Natural killer cell (primary cell): ENCODE measurements at regions not wholly inside any gene's neighbourhood (a gene's known extent, or its start where the extent isn't known, plus 50 kb on each side); places are given as distances from the start of the nearest gene placed in this dataset.

Source experiments
- ATAC-seq, 3 donors: fragments of 150-1000 bp in 2 of 3; fragments of 200-7000 bp in 1 of 3; cut with Tn5 transposase; 1 replicate in 1 of 3; 2 replicates in 2 of 3; pipeline ENCODE4 v1.10.0; 2021; ENCODE audit warnings: mild to moderate bottlenecking in 2 of 3, moderate library complexity in 2 of 3
- DNase-seq, 2 donors: peaks; one replicate each; pipeline versions ENCODE4 v3.0.0 to v3.0.0-alpha.2; 2013 to 2021; ENCODE audit warnings: mixed read lengths in 1 of 2
- H3K27ac ChIP-seq: one replicate; pipeline ENCODE4 v1.5.1; 2013; ENCODE audit warnings: mild to moderate bottlenecking, low read length
- H3K27me3 ChIP-seq: one replicate; pipeline ENCODE4 v1.6.1; 2013; ENCODE audit warnings: low read length; ENCODE audit not compliant: control insufficient read depth, insufficient read depth
- H3K36me3 ChIP-seq: one replicate; pipeline ENCODE4 v1.6.1; 2013; ENCODE audit warnings: low read length; ENCODE audit not compliant: control insufficient read depth, insufficient read depth
- H3K4me1 ChIP-seq: one replicate; pipeline ENCODE4 v1.6.1; 2013; ENCODE audit warnings: low read length; ENCODE audit not compliant: control insufficient read depth, insufficient read depth
- H3K4me3 ChIP-seq: one replicate; pipeline ENCODE4 v1.5.1; 2013; ENCODE audit warnings: low read length
- H3K9me3 ChIP-seq: one replicate; pipeline ENCODE4 v1.6.1; 2013; ENCODE audit warnings: low read length; ENCODE audit not compliant: control insufficient read depth, insufficient read depth
- H3K27ac Mint-ChIP-seq, 2 donors: one replicate each; pipeline ENCODE4 v1.8.0; 2022; ENCODE audit warnings: mild to moderate bottlenecking in 2 of 2, mixed read lengths in 2 of 2, moderate library complexity in 1 of 2
- H3K27me3 Mint-ChIP-seq, 2 donors: one replicate each; pipeline ENCODE4 v1.8.0; 2022; ENCODE audit warnings: low read depth in 2 of 2, mixed read lengths in 2 of 2
- H3K36me3 Mint-ChIP-seq: one replicate; pipeline ENCODE4 v1.8.0; 2022; ENCODE audit warnings: mixed read lengths
- H3K4me1 Mint-ChIP-seq, 2 donors: one replicate each; pipeline ENCODE4 v1.8.0; 2022; ENCODE audit warnings: mixed read lengths in 2 of 2
- H3K4me3 Mint-ChIP-seq: one replicate; pipeline ENCODE4 v1.8.0; 2022; ENCODE audit warnings: mild to moderate bottlenecking, moderate library complexity, mixed read lengths
- H3K9me3 Mint-ChIP-seq, 2 donors: one replicate each; pipeline ENCODE4 v1.8.0; 2022; ENCODE audit warnings: mixed read lengths in 2 of 2
- WGBS: methylation state at CpG from one replicate; pipeline ENCODE4 v1.1.7; 2013; ENCODE audit warnings: missing lambda C conversion rate; ENCODE audit not compliant: insufficient coverage; 5-methylcytosine and 5-hydroxymethylcytosine counted together
- intact Hi-C: fragments of 100-400 bp; cut with micrococcal nuclease; formaldehyde crosslinking; loops from one replicate; pipeline ENCODE4 v1.14.2; 2022
- TF ChIP-seq, protein P1 (sequence below): fragments of 200-600 bp; IDR thresholded peaks from one replicate; pipeline ENCODE4 v1.8.0; 2022; ENCODE audit warnings: antibody characterized with exemption

DNA sequence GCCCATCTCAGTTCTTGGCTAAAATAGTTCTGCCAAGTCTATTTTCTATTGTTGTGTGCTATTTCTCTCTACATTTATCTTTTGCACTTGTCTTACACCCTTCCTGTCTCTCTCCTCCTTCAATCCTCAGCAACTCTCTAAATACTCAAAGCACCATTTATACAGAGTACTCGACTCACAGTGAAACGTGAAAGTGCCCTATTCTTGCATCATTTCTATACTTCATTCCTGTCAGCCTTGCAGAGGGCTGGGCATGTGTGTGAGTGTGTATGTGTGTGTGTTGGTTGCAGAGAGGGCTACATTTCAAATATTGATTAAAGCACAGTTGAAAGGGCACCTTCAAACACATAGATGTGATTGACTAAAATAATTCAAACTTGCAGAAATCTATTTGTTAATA lies 373.2 kb upstream of the MANEA start:
- no peaks in the 10 kb centered on the region for H3K27me3 Mint-ChIP-seq
- H3K4me3 Mint-ChIP-seq = no peak overlapping the region
- Histone ChIP-seq H3K4me1 (no peaks in the 10 kb centered on the region), H3K4me3 (no peak overlapping the region), H3K27me3 (no peaks in the 10 kb centered on the region), H3K9me3 (no peaks in the 10 kb centered on the region), H3K27ac (no peak overlapping the region), H3K36me3 (no peaks in the 10 kb centered on the region)
- intact Hi-C loops = no loop called here
- ATAC-seq (no peak), DNase-seq (no peak)
- TF ChIP-seq, protein P1, sequence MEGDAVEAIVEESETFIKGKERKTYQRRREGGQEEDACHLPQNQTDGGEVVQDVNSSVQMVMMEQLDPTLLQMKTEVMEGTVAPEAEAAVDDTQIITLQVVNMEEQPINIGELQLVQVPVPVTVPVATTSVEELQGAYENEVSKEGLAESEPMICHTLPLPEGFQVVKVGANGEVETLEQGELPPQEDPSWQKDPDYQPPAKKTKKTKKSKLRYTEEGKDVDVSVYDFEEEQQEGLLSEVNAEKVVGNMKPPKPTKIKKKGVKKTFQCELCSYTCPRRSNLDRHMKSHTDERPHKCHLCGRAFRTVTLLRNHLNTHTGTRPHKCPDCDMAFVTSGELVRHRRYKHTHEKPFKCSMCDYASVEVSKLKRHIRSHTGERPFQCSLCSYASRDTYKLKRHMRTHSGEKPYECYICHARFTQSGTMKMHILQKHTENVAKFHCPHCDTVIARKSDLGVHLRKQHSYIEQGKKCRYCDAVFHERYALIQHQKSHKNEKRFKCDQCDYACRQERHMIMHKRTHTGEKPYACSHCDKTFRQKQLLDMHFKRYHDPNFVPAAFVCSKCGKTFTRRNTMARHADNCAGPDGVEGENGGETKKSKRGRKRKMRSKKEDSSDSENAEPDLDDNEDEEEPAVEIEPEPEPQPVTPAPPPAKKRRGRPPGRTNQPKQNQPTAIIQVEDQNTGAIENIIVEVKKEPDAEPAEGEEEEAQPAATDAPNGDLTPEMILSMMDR = no peak
- WGBS = no CpG with 5 or more reads among the region's 2 CpGs
- no peaks in the 10 kb centered on the region for H3K36me3 Mint-ChIP-seq
- no peak overlapping the region for H3K27ac Mint-ChIP-seq
- H3K4me1 Mint-ChIP-seq = no peaks in the 10 kb centered on the region
- H3K9me3 Mint-ChIP-seq = peaks cover 4 to 6% of the 10 kb centered on the region in 2 donors

DNA sequence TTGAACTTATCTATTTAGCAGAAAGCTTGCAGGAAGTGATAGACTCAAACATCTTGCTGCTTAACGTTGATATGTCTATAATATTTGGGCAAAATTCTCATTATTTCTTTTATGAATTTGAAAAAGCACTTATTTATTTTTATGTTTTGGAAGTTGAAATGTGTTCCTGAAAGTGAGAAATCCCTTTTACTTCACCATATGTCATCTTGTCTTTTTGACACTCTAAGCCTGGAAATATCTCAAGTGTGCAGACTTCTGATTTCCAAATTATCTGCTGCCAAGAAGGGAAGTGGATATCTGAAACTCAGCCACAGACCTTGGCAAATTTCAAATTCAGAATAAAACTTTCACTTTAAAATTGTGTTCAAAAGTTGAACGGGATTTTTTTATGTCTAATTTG lies 368.7 kb upstream of the MANEA start:
- H3K27ac Mint-ChIP-seq = no peak overlapping the region

DNA sequence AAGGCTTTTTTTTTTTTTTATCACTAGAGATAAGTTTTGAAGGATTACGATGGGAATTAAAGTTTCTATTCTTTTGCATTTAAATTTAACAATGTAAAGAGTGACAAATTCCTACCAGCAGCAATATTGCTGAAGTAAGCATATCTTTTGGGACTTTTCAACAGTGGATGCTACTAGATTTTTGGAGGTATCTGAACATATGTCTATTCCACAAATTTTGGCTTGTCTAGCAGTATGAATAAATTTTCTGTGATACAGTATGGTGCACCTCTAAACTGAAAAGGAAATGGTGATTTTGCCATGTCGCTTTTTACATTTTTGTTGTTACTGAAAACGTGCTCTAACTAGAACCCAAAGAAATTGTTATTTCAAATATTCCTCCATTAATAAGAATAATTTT lies 368.3 kb upstream of the MANEA start:
- Histone ChIP-seq H3K27me3 (no peaks in the 10 kb centered on the region), H3K4me1 (no peaks in the 10 kb centered on the region), H3K9me3 (no peaks in the 10 kb centered on the region), H3K4me3 (no peak overlapping the region), H3K36me3 (no peaks in the 10 kb centered on the region), H3K27ac (no peak overlapping the region)
- intact Hi-C loops = no loop called here
- Mint-ChIP-seq H3K4me1 (no peaks in the 10 kb centered on the region), H3K36me3 (no peaks in the 10 kb centered on the region), H3K4me3 (no peak overlapping the region), H3K27me3 (no peaks in the 10 kb centered on the region), H3K9me3 (peaks cover 2 to 9% of the 10 kb centered on the region in 2 donors), H3K27ac (no peak overlapping the region)
- ATAC-seq (no peak), DNase-seq (no peak)
- WGBS = no CpG with 5 or more reads among the region's 3 CpGs
- TF ChIP-seq, protein P1 = no peak

More for the DNA sequence above, 368.7 kb upstream of the MANEA start:
- no peak overlapping the region for H3K27ac ChIP-seq
- TF ChIP-seq, protein P1 = no peak
- DNase-seq (no peak), ATAC-seq (no peak)
- intact Hi-C loops = no loop called here
- no peak overlapping the region for H3K4me3 ChIP-seq
- WGBS = 60% methylated on average over 2 of the region's 2 CpGs
- Mint-ChIP-seq H3K36me3 (no peaks in the 10 kb centered on the region), H3K9me3 (peaks cover 2 to 10% of the 10 kb centered on the region in 2 donors), H3K27me3 (no peaks in the 10 kb centered on the region), H3K4me1 (no peaks in the 10 kb centered on the region), H3K4me3 (no peak overlapping the region)
- no peaks in the 10 kb centered on the region for H3K36me3 ChIP-seq
- no peaks in the 10 kb centered on the region for H3K4me1 ChIP-seq
- H3K9me3 ChIP-seq = no peaks in the 10 kb centered on the region
- H3K27me3 ChIP-seq = no peaks in the 10 kb centered on the region

DNA sequence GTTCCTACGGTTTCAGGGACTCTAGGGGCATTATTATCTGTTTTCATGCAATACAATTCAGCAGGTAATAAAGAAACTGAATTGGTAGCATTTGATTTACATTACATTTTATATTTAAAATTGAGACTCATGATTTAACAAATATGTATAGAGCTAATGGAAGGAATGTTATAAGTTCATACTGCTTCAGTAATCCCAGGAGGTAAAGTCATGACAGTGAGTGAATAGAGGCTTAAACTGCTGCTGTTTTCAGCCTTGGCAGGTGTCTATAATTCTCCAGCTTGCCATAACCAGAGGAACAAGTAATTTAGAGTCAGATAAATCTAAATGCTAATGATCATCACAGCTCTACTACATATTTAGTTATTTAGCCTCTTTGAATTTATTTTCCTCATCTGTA lies 360.8 kb upstream of the MANEA start:
- 25% methylated on average over 1 of the region's 1 CpG for WGBS
- Histone ChIP-seq H3K36me3 (no peaks in the 10 kb centered on the region), H3K9me3 (no peaks in the 10 kb centered on the region), H3K27ac (no peak overlapping the region), H3K4me3 (no peak overlapping the region), H3K4me1 (no peaks in the 10 kb centered on the region), H3K27me3 (no peaks in the 10 kb centered on the region)
- intact Hi-C loops = no loop called here
- TF ChIP-seq, protein P1 = no peak
- DNase-seq (no peak), ATAC-seq (no peak)
- Mint-ChIP-seq H3K4me1 (no peaks in the 10 kb centered on the region), H3K36me3 (no peaks in the 10 kb centered on the region), H3K27ac (no peak overlapping the region), H3K9me3 (peaks cover 6 to 10% of the 10 kb centered on the region in 2 donors), H3K27me3 (no peaks in the 10 kb centered on the region), H3K4me3 (no peak overlapping the region)
